SU-DHL-6 (cell line): ENCODE measurements at regions not wholly inside any gene's neighbourhood (a gene's known extent, or its start where the extent isn't known, plus 50 kb on each side); places are given as distances from the start of the nearest gene placed in this dataset.

Experiments used
- EZH2phosphoT487 ChIP-seq: fragments of 200-600 bp; sonication (generic), shearing (Covaris generic); conservative IDR thresholded peaks from 2 replicates; pipeline ENCODE4 v1.6.1; 2018; ENCODE audit warnings: mild to moderate bottlenecking, antibody characterized with exemption, low read length, moderate library complexity, mixed read lengths
- TF ChIP-seq, protein P1 (sequence below): fragments of 200-600 bp; sonication (generic); IDR thresholded peaks from one replicate; pipeline ENCODE4 v1.5.1; 2017; ENCODE audit warnings: antibody characterized with exemption, mild to moderate bottlenecking, low read length, moderate library complexity; ENCODE audit not compliant: insufficient read depth, poor library complexity, severe bottlenecking

GRCh38 chr3:80682235-80682634 lies 914.4 kb upstream of the ROBO1 start:
- TF ChIP-seq, protein P1, sequence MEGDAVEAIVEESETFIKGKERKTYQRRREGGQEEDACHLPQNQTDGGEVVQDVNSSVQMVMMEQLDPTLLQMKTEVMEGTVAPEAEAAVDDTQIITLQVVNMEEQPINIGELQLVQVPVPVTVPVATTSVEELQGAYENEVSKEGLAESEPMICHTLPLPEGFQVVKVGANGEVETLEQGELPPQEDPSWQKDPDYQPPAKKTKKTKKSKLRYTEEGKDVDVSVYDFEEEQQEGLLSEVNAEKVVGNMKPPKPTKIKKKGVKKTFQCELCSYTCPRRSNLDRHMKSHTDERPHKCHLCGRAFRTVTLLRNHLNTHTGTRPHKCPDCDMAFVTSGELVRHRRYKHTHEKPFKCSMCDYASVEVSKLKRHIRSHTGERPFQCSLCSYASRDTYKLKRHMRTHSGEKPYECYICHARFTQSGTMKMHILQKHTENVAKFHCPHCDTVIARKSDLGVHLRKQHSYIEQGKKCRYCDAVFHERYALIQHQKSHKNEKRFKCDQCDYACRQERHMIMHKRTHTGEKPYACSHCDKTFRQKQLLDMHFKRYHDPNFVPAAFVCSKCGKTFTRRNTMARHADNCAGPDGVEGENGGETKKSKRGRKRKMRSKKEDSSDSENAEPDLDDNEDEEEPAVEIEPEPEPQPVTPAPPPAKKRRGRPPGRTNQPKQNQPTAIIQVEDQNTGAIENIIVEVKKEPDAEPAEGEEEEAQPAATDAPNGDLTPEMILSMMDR, result no peak
- no peak for TF ChIP-seq EZH2phosphoT487
